Skeletal muscle cell (primary cell): ENCODE measurements at regions not wholly inside any gene's neighbourhood (a gene's known extent, or its start where the extent isn't known, plus 50 kb on each side); places are given as distances from the start of the nearest gene placed in this dataset.

Source experiments
- DNase-seq: peaks from one replicate; pipeline ENCODE4 v3.0.0-alpha.2; 2010; ENCODE audit warnings: low read depth
- H3K4me3 ChIP-seq: 2 replicates; pipeline ENCODE4 v1.5.1; 2011; ENCODE audit warnings: low read depth, mild to moderate bottlenecking, control low read depth, low read length, moderate library complexity

DNA sequence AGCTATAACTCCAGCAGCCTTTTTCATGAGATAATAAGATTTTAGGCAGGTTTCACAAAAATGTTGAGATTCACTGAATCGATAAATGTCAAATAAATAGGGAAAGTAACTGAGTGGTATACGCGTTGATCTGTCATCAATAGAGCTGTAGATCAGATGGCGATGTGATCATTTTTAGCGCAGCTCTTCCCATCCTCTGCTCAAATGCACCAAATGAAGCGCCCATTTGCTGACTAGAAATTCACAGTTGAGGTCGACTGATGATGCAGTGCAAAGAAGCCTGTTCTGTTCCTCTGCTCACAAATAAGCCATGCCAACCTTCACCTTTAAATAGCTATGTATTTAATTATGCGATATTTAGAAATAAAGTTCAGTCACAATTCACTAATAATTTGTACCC lies 693.5 kb downstream of the ARHGAP15 start:
- H3K4me3 ChIP-seq = no peak overlapping the region
- no peak for DNase-seq

DNA sequence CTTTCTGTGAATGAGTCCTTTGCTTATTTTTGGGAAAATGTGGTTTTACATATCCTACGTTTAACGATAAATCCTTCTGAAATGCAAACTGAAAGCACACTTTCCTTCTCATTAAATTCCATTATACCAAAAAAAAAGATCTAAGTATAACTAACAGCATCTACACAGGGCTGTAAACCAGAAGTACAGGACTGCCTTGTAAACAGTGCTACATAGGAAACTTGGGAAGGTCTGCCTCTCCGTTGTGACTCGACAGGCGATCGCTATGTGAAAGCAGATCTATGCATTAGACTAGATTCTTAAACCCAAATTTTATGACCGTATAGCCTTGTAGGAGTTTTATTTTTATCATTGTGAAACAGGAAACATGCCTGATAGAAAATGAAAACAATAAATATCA lies 690.5 kb downstream of the ARHGAP15 start:
- no peak for DNase-seq
- H3K4me3 ChIP-seq = no peak overlapping the region

GRCh38 chr2:143819190-143819735 lies 690.0 kb downstream of the ARHGAP15 start:
- H3K4me3 ChIP-seq = no peak overlapping the region
- DNase-seq = no peak
